Suppressor macrophage treated with lipopolysaccharide for 4 hours (primary cell): ENCODE measurements at regions not wholly inside any gene's neighbourhood (a gene's known extent, or its start where the extent isn't known, plus 50 kb on each side); places are given as distances from the start of the nearest gene placed in this dataset.
"Not testable (repeated sequence)": the region's sequence is repeated elsewhere in the genome, so short reads cannot be mapped to it uniquely, and the experiment has no call there.

Experiments used
- DNase-seq: peaks from one replicate; pipeline ENCODE4 v3.0.0-alpha.2; 2020

GRCh38 chr6:141562186-141562811 is 570.4 kb upstream of the GJE1 start:
- peak; percentile 9 for DNase-seq

DNA sequence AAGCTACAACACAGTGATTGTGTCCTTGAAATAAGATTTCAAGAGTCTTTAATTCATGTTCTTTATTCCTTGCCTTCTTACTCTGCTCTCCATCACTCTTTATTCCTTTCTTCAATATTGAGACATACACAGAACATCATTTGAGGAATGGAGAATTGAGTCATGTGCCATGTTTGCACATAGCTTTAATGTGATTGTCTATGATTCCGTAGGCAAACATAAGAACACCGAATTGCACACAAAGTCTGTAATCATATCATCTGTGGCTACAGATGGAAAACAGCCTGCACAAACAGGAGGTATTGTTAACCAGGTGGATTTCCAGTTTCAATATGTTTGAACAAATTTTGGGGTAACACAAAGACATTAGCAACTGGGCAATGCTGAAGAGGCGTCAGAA is 571.6 kb upstream of the GJE1 start:
- no peak for DNase-seq

GRCh38 chr6:141552463-141552862 is 580.3 kb upstream of the GJE1 start:
- DNase-seq, result no peak

GRCh38 chr6:141552031-141552430 is 580.7 kb upstream of the GJE1 start:
- no peak for DNase-seq

DNA sequence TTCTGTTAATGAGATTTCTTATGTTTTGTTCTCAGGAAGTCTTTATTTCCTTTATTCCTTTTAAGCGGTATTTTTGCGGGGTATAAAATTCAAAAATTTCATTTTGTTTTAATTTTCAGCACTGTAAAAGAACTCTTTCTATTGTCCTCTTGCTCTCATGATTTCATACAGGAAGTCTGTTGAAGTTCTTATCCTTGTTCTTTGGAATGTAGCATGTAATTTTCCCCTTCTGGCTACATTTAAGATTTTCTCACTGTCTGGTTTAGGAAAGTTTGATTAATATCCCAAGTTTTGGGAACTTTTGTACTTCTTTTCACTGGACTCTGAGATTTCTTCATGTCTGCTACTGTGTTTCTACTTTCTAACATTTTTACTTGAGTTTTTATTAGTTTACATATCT is 581.4 kb upstream of the GJE1 start:
- DNase-seq, result no peak

DNA sequence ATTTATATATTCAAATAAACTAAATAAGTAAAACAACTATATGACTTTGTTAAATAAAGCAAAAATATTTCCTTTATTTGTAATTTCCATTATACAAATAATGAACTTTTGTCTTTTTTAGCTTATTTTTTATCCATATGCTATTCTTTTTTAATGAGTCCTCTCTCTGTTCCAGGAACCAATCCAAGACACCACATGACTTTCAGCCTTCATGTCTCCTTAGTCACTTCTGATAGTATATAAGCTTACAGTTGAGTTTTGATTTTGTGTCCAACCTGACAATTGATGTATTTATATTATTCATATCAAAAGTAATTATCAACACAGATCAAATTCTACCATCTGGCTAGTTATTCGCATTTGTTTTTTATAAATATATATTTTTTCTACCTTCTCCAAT is 582.3 kb upstream of the GJE1 start:
- no peak for DNase-seq

GRCh38 chr6:141548966-141549365 is 583.8 kb upstream of the GJE1 start:
- DNase-seq, result no peak

- no peak for DNase-seq
Observed at GRCh38 chr6:141541581-141542324, 591.0 kb upstream of the GJE1 start.

- DNase-seq, result no peak
Observed at GRCh38 chr6:141540207-141540606, 592.5 kb upstream of the GJE1 start.

DNA sequence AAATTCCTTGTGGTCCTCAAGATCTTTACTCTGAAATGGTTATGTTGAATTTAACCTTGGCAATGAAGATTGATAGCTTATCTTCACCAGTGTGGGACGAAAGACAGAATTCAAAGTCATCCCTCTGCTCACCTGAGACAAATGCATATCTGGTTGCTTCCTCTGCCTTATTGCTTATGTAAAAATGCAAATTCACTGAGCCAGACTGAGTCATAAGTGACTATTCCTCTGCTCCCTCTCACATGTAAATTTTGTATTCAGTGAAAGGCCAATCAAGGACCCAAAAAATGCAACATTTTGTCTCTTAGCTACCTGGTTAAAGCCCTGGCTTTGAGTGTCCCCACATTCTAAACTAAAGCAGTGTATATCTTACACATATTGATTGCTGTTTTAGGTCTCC is 593.1 kb upstream of the GJE1 start:
- no peak for DNase-seq

DNA sequence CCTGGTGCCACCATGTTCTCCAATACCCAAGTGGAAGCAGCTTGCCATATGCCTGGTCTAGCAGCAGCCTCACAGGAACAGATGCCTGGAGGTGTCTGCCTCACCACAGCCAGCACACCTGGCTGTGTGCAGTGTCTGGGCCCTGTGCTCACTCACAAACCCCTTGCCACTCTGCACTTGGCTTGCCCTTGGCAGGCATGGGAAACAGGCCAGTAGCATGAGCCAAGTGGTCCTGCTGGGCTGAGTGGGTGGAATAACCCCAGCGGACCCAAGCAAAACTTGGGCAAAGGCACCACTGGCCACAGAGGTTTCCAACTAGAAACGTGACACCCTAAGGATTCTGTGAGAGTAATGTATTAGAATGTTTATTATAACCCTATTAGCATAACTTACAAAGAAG is 600.5 kb upstream of the GJE1 start:
- DNase-seq, result no peak

DNA sequence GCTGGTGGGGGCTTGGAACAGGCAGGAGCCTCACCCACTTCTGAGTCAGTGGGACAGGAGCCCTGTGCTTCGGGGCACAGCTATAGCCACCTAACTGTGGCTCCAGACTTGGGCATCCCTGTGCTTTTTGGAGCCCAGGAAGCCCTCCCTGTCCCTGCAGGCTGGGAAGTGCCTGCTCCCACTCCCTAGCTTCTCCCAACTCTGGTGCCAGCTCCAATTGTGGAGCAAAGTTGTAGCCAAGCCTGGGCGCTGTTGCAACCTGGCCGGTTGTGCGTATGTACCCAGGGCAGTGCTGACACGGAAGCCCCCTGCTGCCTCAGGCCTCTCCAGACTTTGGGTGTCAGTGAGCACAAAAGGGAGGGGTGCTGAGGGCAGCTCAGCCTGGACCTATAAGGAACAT is 601.7 kb upstream of the GJE1 start:
- DNase-seq, result no peak

- no peak for DNase-seq
Observed at GRCh38 chr6:141528596-141528995, 604.1 kb upstream of the GJE1 start.

- DNase-seq, result no peak
Observed at GRCh38 chr6:141526985-141527384, 605.7 kb upstream of the GJE1 start.

GRCh38 chr6:141521440-141521839 is 611.3 kb upstream of the GJE1 start:
- DNase-seq, result no peak

- peak; percentile 11 for DNase-seq
Observed at GRCh38 chr6:141513830-141514229, 618.9 kb upstream of the GJE1 start.

DNA sequence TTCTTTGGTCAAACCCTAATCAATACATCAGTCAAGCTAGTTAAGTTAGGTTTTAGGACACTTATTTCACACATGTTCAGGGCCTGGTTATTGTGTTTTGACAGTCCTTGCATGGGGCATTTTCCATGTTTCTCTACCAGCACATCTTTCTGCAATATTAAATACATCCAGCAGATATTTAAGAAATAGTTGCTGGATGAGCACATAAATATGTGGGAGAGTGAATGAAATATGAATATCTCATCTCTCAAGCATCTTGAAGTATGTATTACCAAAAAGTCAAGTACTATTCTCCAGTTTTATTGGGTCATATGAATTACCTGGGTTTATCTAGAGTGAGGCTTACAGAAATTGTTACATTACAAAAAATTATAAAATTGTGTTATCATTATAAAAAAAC is 621.9 kb upstream of the GJE1 start:
- DNase-seq, result no peak

DNA sequence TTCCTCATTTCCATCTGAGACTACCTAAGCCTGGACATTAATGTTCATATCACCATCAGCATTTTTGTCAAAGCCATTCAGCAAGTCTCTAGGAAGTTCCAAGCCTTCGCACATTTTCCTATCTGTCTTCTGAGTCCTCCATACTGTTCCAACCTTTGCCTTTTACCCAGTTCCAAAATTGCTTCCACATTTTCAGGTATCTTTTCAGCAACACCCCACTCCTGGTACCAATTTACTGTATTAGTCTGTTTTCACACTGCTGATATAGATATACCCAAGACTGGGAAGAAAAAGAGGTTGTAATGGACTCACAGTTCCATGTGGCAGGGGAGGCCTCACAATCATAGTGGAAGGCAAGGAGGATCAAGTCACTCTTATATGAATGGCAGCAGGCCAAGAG is 626.7 kb upstream of the GJE1 start:
- DNase-seq, result not testable (repeated sequence)

DNA sequence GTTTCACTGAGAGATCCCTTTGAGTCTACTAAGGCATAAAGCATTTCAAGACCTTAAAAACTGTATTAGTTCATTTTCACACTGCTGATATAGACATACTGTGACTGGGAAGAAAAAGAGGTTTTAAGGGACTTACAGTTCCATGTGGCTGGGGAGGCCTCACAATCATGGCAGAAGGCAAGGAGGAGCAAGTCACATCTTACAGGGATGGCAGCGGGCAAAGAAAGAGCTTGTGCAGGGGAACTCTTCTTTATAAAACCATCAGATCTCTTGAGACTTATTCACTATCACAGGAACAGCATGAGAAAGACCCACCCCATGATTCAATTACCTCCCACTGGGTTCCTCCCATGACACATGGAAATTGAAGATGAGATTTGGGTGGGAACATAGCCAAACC is 628.4 kb upstream of the GJE1 start:
- DNase-seq, result not testable (repeated sequence)

DNA sequence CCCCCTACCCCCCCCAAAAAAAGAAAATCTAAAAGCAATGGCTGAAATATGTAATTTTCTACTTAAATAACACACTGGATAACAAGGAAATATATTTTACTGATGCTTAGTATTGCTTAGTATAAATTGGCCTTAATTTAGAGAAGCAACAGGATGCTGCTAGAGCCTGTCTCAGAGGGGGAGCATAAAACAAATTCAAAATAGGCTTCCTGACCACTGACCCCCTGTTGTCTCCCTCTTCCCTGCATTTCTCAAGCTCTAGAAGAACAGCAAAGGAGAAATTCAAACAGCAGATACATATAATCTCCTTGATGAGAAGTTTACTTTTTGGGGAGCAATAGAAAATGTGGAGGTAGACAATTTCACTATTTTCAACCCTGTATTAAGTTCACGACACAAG is 631.1 kb upstream of the GJE1 start:
- DNase-seq, result no peak

DNA sequence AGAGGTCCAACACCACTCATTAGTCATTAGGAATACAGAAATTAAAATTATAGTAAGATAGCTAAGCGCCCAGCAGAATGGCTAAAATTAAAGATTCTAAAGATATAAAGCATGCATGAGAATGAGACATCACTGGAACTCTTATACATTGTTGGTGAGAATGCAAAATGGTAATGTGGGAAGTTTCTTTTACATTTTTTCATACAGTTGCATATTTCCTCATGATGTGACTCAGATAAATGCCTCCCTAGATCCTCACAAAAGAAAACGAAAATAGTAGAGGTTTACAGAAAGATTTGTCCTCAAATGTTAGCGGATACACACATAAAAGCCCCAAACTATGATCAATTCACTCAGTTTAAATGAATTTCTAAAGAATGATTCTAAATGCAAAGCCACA is 633.7 kb upstream of the GJE1 start:
- no peak for DNase-seq

- no peak for DNase-seq
Observed at GRCh38 chr6:141492521-141493284, 640.0 kb upstream of the GJE1 start.

DNA sequence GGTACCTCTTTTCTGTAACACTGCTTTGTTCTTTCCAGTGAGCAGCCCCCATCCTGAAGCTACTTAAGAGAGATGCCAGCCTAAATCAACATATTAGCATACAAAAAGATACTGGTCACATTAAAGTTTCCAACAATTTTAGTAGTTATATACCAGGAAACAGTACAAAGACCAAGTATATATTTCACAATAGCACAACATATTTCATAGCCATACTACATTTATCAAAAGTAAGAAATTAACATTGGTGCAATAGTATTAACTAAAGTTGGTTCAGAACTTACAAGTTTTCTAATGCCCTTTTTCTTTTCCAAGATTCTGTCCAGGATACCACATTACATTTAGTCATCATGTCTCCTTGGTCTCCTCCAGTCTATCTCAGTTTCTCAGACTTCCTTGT is 641.0 kb upstream of the GJE1 start:
- DNase-seq, result no peak

GRCh38 chr6:141490982-141491381 is 641.7 kb upstream of the GJE1 start:
- no peak for DNase-seq
